CD4-positive, alpha-beta T cell treated with Interleukin-10 for 1 hour (primary cell): ENCODE measurements at regions not wholly inside any gene's neighbourhood (a gene's known extent, or its start where the extent isn't known, plus 50 kb on each side); places are given as distances from the start of the nearest gene placed in this dataset.

Experiments used
- DNase-seq: peaks from one replicate; pipeline ENCODE4 v3.0.0-alpha.2; 2020

DNA sequence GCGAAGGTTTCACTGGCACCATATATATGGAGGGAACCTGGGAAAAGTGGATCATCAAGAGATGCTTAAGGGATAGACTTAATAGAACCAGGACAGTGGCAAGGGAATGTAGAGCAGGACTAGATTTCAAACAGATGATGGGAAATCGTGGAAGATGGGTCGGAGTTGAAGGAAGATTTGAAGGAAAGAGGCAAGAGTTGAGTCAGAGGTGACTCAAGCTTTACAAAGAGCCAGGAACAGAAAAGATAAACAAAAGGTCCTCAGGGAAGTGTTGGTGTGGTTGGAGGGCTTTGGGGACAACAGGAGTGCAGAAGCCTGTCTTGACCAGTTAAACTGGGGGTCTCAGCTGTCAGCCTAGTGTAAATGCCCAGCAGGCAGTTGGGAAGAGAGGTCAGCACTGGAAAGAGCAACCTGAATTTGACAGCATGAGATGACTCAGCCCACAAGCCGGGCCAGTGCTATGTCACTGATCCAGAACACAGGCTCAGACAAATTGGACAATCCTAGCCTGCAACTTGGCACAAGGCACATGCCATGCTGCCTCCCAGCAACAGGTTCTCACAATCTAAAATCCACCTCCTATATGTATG, 230.5 kb downstream of the IDS start:
- DNase-seq, result no peak

DNA sequence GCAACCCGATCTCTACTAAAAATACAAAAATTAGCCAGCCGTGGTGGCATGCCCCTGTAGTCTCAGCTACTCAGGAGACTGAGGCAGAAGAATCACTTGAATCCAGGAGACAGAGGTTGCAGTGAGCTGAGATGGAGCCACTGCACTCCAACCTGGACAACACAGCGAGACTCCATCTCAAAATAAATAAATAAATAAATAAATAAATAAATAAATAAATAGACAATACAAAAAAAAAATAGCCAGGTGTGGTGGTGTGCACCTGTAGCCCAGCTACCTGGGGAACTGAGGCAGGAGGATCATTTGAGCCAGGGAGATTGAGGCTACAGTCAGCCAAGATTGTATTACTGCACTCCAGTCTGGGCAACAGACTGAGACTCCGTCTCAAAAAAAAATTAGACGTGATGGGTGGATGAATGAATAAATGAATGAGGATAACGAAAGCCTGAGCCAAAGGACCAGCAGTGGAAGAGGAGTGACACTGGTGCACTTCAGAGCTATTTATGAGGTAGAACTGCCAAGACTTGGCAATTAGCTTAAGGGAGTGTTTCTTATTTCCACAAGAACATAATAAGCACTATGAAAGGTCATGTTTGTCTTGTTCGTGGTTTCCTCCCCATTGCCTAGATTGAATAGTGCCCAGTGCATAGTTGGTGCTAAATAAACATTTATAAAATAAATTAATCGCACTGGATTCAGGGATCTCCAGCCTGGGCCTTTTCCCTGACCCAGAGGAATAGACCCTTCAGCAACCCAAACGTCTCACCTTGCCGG, 232.2 kb downstream of the IDS start:
- no peak for DNase-seq

DNA sequence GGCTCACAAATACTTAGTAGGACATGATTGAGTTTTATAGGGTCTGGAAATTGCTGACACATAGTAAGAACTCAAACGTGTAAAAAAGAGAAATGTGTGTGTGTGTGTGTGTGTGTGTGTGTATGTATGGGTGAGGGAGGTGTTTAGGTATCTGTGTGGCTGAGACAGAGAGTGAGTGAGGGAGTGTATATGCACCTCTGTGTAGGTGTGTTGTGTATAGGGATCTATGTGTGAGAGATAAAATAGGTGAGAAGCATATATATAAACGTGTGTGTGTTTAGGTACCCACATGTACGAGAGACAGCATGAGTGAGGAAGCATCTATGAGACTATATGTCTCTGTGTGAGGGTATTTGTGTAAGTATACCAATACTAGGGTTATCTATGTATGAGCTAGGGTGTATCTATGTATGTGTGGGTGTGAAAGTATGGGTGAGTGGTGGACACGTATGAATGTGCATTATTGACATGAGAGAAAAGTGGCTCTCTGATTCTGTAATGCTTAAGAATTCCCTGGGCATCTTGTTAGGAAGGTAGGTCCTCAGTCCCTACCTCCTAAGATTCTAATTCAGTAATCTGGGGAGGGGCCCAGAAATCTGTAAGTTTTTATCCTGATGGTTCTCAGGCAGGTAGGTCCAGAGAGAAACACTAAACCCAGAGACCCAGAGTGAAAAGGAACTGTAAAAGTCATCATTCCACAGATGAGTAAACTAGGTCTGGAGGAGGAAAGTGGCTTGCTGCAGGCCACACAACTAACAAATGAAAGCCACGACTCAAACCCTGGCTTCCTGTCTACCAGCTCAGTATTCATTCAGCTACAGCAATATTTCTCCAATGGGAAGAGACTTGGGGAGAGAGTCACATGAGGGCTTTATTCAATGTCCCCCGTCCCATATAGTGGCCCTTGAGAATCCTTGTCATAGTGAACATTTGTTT, 237.0 kb downstream of the IDS start:
- DNase-seq, result no peak

DNA sequence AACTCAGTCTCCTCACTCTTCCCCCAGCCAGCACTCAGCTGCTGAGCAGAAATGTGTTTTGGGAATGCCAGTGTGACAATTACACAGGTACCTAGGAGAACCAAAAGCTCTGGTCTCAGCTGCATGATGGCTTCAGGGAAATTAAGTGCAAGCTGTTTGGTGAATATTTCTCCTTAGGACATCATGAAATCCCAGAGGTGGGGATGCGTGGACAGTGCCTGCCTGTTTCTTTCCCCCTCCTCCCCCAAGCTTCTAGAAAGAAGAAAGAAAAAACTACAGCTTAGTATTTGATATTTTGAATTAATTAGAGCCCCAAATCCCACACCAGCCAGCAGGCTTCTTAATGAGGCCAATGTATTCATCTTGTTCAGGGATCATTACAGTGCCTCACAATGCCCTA, 243.0 kb downstream of the IDS start:
- no peak for DNase-seq

DNA sequence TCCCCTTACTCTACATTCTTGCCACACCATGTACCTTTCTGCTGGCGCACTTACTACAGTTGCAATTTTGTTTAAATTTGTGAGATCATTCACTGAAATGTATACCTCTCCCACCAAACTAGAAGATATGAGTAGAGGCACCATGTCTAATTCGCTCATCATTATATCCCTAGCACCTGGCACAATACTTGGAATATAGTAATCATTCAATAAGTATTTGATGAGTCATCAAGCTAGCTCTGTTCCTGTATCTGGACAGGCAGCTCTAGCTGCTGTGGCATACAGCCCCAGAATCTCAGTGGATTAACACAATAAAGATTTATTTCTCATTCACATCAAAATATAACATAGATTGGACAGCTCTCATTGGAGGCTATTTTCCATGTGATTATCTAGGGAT, 245.9 kb downstream of the IDS start:
- DNase-seq, result no peak

GRCh38 chrX:149255860-149256259, 249.2 kb downstream of the IDS start:
- no peak for DNase-seq

DNA sequence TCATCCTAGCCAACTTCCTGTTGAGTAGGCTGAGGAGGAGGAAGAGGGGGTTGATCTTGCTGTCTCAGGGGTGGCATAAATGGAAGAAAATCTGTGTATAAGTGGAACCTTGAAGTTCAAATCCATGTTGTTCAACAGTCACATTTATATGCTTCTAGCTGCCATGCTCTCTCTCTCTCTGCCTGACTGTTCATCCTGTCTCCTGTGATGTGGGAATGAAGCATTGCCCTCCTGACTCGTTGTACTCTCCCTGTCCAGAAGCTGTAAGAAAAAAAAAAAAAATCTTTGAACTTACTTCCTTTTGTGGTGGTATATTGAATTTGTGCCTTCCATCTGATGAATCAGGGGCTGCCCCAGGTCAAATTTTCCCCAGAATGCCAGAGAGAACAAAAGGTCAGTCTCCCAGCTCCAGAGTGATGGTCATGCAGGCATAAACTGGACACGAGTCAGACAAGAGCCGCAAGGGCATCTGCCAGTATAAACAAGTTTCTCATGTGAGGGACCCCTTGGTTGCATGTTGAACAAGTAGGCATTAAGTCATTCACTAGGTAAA, 257.0 kb downstream of the IDS start:
- no peak for DNase-seq

DNA sequence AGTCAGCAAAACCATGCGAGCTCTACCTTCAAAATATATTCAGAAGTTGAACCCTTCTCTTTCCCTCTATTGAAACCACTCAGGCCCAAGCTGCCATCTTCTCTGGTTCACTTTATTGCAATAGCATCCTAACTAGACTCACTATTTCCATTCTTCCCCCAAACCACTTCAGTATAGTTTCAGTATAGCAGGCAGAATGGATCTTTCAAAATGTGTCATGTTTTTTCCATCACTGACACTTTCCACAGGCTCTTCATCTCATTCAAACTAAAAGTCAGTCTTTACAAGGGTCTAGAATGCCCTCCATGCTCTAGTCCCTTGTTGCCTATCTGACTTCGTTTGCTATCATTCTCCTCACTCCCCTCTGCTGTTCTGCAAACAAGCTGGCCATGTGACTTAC, 274.4 kb downstream of the IDS start:
- no peak for DNase-seq

- no peak for DNase-seq
Measured at GRCh38 chrX:149223854-149224253, 281.3 kb downstream of the IDS start.

GRCh38 chrX:149222040-149222439, 283.1 kb downstream of the IDS start:
- DNase-seq, result no peak

GRCh38 chrX:149221230-149221629, 283.9 kb downstream of the IDS start:
- DNase-seq, result no peak

DNA sequence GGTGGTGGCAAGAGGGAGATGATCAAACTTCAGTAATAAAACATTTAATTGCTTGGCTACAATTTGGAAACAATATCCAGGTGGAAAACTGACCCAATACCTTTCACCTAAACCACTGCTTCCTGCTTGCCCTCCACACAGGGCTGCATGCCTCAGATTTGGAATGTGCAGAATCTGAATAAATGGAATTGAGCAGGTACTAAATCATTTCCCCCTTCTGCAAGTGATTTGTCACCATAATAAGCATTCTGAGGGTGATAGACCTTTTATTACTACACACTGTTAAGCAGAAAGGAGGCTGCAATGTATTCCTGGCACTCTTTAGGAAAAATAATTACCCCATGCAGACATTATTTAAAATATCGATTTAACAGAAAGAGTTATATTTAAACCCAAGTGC, 291.8 kb downstream of the IDS start:
- no peak for DNase-seq

DNA sequence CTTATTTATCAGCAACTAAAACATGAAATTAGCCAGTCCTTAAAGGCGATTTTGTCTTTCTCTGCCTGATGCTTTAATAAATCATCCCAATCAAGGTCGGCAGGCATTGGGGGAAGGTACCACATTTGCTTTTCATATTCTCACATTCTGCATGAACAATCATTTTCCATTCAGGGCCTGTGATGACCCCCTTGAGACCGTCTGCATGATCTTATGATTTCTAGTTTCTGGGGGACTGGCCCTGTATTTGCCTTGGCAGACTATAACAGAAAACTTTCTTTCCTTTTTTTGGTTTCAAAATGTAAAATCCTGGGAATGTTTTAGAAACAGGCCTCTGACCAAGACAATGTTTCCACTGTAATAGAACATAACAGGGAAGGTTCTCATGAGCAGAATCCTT, 296.8 kb downstream of the IDS start:
- no peak for DNase-seq

DNA sequence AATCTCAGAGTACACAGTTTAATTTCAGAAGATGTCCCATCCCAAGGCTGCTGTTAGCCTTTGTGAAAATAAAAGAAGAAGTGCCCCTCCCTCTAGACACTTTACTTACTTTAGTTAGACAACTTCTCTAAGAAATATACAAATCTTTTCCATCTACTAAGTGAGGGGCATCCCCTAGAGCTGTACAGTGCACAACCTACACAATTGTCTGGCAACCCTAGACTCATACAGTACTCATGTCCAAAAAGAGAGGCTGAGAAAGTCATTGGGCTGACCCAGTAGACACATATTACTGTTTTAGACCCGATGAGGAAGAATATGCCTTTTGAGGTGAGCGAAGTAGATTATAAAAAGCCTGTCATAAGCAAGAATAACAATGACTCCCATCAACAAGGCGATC, 297.6 kb downstream of the IDS start:
- no peak for DNase-seq

- DNase-seq, result no peak
Measured at GRCh38 chrX:149205937-149206336, 299.2 kb downstream of the IDS start.

- DNase-seq, result no peak
Measured at GRCh38 chrX:149205081-149205480, 300.0 kb downstream of the IDS start.

DNA sequence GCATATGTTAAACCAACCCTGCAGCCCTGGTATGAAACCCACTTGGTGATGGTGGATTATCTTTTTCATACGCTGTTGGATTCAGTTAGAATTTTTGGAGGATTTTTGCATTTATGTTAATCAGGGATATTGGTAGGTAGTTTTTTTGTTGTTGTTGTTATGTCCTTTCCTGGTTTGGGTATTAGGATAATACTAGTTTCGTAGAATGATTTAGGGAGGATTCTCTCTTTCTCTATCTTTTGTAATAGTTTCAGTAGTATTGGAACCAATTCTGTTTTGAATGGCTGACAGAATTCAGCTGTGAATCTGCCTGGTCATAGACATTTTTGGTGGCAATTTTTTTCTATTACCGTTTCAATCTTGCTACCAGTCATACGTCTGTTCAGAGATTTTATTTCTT, 305.4 kb downstream of the IDS start:
- DNase-seq, result no peak

DNA sequence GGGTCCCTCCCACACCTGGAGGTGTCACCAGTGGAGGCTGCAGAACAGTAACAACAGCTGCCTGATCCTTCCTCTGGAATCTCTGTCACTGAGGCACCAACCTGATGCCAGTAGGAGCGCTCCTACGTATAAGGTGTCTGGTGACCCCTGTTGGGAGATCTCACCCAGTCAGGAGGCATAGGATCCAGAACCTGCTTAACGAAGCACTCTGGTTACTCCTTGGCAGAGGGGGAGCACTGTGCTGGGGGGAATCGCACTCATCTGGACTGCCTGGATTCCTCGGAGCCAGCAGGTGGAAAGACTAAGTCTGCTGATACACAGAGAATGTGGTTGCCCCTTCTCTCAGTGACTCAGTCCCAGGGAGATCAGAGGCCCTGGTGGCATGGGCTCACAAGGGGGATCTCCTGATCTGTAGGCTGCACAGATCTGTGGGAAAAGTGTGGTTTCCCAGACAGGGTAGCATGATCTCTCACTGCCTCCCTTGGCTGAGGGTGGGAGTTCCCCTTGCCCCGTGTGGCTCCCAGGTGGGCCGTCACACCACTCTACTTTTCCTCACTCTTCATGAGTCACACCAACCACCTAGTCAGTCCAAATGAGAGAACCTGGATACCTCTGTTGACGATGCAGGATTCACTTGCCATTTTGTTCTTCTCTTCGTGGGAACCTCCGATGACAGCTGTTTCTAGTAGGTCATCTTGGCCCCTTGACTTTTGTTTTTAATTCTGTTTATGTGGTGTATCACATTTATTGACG, 305.9 kb downstream of the IDS start:
- no peak for DNase-seq

DNA sequence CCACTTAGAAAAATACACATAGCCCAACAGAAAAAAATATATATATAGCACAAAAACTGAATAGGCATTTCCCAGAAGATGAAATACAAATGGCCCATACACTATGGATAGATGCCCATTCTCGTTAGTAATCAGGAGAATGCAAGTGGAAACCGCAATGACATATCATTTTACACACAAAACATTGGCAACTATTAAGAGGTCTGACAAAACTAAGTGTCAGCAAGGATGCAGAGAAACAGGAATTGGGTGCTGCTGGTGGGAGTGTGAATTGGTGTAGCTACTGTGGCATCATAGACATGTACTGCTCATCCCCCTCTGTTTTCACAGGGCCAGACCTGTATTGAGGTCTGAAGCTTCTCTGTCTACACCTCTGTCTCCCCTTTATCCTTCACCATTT, 320.0 kb downstream of the IDS start:
- DNase-seq, result no peak

DNA sequence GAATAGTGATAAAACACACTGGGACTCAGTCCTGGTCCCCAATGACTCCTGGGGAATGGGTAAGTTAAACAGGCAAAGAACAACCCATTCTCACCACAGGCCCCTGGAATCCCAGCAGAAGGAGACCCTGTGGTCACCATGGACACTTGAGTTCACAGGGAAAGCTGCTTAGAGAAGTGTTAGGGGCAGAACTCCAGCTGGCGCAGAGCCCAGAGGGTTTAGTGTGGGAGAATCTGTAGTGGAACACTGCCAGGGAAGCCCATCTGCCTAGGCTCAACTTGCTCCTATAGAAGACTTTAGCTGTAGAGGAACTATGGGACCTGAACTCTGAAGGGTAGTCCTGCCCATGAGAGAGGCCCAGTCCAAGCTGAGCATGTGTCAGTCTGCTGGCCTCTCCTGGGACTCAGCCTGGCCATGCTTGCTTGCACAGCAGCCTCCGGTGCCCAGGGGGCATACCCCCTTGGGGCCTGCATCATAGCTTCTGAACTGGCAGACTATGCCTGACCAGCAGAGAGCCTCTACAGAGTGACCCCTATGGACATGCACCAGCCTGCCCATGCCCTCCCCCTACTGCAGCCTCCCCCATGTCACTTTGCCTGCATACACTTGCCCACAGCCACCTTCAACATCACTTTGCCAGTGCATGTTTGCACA, 343.5 kb downstream of the IDS start:
- no peak for DNase-seq

DNA sequence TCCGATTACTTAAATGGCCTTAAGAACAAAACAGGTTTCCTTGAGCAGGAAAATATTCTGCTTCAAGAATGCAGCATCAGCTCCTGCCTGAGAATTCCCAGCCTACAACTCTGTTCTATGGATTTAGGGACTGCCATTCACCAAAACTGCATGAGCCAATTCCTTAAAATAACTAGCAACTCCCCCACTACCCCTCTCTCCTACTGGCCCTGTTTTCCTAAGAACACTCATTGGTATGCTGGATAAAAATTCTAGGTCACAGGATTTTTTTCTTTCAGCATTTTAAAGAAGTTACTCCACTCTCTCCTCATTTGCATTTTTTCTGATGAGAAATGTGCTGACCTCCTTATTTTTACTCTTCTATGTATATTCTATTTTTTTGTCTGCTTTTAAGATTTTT, 347.1 kb downstream of the IDS start:
- no peak for DNase-seq

- DNase-seq, result no peak
Measured at GRCh38 chrX:149152941-149153340, 352.2 kb downstream of the IDS start.
